NCI-H460 (cell line): ENCODE measurements at regions not wholly inside any gene's neighbourhood (a gene's known extent, or its start where the extent isn't known, plus 50 kb on each side); places are given as distances from the start of the nearest gene placed in this dataset.
"Not testable (repeated sequence)": the region's sequence is repeated elsewhere in the genome, so short reads cannot be mapped to it uniquely, and the experiment has no call there.

Source experiments
- DNase-seq: peaks from one replicate; pipeline ENCODE4 v3.0.0-alpha.2; 2016; ENCODE audit warnings: low read depth; ENCODE audit errors: extremely low read depth

DNA sequence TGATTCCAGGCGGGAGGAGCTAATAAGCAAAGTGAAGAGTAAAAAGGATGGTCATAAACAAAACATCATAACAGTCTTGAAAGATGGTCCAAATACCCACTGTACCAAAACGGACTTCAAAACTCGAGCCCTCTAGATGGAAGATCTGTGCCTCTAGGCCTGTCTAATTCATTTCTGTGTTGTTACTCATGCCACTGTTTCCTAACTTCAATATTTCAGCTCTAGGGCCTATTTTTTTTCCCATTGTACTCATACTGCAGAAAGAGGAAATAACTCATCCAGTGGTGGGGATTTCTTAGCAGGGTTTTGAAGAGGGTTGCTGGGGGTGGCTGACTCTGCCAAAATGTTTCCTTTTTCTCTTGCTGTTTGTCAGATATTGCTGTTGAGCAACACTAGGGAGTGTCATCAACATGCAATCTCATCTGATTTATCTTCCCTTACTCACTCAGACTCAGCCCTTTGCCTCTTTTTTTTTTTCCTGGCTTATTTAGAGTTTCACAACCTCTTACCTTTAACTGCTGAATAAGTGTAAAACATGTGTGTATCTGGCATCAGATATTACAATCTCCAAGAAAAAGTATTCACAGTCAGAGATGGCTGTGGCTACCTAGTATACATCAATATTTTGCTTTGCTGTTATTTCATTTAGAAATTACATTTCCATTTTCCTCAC lies 189.6 kb downstream of the DUSP6 start:
- DNase-seq: peak; percentile 94

- DNase-seq: no peak
These were observed 190.7 kb downstream of the DUSP6 start for GRCh38 chr12:89161557-89161956.

DNA sequence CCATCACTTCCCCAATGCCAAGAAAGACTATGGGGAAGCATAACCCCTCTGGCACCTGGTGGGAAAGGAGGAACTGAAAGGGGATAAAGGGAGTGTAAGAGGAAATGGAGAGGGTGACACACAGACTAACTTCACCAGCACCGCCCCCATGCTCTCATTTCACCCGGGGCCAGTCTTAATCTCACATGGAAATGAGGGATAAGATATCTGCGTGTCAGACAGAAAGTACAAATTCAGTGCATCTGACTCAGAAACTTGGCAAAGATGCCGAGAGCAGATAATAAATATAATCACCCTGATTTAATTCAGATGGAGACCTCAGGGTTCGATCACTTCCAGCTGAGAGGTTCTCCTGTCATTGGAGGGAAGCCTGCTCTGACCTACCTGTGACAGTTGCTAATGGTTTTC lies 191.6 kb downstream of the DUSP6 start:
- no peak for DNase-seq

- DNase-seq: no peak
These were observed 194.9 kb downstream of the DUSP6 start for GRCh38 chr12:89157413-89157812.

DNA sequence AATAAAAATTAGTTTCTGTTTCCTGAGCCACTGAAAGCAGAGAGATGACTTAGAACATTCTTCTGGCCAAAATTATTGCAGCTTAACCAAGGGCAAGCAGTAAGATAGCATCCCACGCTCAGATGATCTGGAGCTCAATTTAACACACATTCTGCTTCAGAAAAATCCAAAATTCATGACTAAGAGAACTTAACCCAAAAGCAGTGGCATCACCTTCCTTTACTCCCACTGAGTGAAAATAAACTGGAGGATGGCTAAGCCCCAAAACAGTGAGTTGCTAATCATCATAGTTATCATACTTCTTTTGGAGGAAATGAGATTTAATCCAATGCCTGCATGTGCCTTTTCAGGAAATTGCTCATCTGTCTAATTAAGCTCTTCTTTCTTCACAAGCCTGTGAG lies 195.4 kb downstream of the DUSP6 start:
- no peak for DNase-seq

- no peak for DNase-seq
These were observed 196.0 kb downstream of the DUSP6 start for GRCh38 chr12:89156340-89156739.

GRCh38 chr12:89155826-89156225 lies 196.5 kb downstream of the DUSP6 start:
- no peak for DNase-seq

- DNase-seq: no peak
These were observed 197.4 kb downstream of the DUSP6 start for GRCh38 chr12:89154743-89155499.

DNA sequence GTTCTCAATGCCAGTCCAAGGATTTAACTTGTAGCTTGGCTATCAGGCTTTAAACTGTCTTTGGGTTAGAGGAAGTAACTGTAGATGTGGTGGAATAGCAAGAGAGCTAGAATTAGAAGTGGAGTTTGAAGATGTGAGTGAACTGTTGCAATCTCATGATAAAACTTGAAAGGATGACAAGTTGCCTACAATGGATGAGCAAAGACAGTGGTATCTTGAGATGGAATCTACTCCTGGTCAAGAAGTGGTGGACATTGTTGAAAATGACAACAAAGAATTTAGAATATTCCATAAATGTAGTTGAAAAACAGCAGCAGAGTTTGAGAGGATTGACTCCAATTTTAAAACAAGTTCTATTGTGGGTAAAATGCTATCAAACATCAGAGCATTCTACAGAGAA lies 199.0 kb downstream of the DUSP6 start:
- no peak for DNase-seq

- no peak for DNase-seq
These were observed 200.8 kb downstream of the DUSP6 start for GRCh38 chr12:89151536-89151935.

DNA sequence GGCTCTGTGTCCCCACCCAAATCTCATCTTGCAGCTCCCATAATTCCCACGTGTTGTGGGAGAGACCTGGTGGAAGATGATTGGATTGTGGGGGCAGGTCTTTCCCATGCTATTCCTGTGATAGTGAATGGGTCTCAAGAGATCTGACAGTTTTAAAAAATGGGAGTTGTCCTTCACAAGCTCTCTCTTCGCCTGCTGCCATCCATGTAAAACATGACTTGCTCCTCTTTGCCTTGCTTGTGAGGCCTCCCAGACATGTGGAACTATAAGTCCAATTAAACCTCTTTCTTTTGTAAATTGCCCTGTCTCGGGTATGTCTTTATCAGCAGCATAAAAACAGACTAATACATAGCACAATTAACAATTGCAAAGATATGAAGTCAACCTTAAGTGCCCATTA lies 201.5 kb downstream of the DUSP6 start:
- DNase-seq: not testable (repeated sequence)

GRCh38 chr12:89140602-89141238 lies 211.6 kb downstream of the DUSP6 start:
- DNase-seq: no peak

DNA sequence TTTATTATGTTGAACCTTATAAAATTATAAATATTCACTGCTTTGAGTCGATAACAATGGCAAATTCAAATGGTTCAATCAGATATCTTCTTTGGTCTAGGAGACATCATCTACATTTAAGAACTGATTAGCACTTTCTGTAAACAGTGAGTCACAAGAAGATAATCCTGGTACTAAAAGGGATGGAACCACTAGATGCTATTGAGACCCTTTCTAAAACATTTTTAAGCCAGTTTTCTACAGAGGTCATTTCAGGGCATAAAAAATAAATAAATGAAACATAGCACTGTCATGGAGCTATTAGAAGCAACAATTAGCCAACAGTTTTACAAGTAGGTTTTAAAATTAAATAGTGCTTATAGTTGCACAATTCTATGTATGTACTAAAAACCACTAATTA lies 212.2 kb downstream of the DUSP6 start:
- DNase-seq: no peak

DNA sequence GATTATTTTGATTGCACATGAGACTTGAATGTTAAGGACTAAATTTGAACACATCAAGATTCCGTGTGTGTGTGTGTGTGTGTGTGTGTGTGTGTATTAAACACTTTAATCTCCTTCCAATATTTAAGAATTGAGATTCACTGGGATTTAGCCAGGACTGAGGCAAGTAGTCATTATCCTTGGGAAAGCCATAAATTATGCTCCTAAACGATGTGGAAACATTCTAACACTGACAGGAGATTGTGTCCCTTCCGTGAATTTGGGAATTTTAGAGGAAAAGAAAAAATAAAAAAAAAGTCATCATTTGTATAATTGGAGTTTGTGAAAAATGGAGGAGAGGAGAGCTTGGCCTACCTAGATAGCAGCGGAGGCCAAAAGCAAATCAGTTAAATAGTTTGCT lies 212.9 kb downstream of the DUSP6 start:
- DNase-seq: no peak

- DNase-seq: no peak
These were observed 214.1 kb downstream of the DUSP6 start for GRCh38 chr12:89138048-89138852.

GRCh38 chr12:89135976-89136634 lies 216.2 kb downstream of the DUSP6 start:
- peak; percentile 56 for DNase-seq

DNA sequence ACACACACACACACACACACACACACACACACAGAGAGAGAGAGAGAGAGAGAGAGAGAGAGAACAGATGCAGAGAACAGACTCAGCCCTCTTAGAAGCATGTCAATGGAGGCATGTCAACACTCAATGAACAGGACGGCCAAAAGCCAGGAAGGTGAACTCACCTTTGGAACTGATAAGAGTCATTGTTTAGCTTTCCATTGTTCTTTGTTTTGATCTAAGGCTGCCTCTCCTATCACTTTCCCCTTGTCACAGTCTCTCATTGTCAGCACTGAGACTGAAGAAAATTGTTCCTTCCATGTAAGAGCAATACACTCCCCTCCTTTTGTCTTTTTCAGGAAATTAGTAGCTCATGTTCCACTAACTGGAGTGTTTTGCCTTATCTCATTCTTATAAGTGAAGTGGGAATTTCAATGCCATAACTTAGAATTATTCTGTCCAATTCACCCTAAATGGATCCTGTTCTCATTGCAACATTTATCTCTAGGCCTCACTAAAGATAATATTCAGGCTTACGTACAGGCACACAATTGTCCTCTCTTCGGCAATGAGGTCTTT lies 218.0 kb downstream of the DUSP6 start:
- DNase-seq: no peak

DNA sequence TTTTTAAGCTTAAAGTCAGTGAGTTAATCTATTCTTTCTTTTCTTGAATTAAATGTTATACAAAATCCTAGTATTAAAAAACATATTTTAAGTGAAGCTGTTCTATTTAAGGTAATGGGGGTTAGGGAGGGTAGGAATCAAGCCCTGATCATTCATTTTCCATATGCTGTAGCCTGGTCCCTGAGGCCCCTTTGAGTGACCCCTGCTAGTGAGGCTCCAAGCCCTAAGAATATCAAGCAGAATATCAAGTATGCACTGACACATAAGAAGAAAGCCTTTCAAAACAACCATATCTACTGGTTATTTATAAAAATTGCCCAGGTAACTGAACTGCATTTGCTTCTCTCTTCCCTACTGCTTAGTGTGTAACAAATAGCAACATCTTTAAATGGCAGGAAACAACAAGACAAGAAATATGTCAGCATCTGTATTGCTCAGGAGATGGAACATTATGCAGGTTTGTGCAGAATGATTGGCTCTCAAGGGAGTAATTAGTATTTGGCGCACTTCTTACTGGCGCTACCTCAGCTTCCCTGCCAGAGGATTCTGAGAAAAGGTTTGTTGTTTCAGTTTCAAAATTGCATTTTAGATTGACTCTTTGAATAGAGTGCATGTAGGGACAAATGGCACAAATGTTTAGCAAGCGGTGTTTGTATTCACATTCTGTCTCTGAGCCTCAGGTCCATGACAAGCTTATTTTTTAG lies 223.0 kb downstream of the DUSP6 start:
- no peak for DNase-seq

DNA sequence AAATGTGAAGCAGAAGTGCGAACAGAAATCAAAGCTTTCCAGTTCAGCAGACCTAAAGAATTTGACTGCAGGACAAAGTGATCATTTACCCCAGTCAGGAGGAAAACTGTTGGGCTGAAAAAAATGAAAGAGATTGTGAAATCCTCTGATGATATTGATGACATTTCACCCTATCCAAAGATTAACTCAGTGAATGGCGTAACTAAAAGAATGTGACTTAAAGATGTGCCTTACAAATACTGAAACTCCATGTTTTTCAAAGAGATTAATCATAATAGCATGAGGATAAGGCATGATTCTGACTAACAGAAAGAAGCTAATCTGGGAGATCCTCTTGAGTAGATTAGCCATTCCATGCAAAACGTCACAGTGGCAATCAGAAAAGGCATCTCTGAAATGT lies 225.6 kb downstream of the DUSP6 start:
- DNase-seq: peak; percentile 17

GRCh38 chr12:89122852-89123251 lies 229.4 kb downstream of the DUSP6 start:
- no peak for DNase-seq
